ENCODE measurements at regions not wholly inside any gene's neighbourhood (a gene's known extent, or its start where the extent isn't known, plus 50 kb on each side); places are given as distances from the start of the nearest gene placed in this dataset.
A peak's percentile ranks its signal among the peaks of the same experiment; 100 is the strongest.

DNA sequence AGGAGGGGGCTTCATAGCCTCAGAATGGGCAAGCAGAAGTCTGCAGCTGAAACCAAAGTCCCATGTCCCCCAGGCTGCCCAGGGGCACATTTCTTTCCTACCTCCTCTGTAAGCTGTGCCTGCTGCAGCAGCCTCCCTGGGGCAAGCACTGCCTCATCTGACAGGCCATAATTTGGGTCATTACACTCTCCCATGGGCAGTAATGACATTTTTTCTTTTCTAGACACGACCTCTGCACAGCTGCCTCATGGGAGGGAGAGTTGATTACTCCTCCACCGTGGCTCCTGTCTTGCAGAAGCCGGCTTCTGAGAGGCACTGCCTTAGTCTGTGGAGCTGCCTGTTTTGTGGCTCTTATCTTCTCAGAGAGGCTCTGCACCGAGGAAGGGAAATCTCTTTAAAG lies 268.9 kb downstream of the TDRD15 start:
- no peaks in the 10 kb centered on the region for H3K27me3 ChIP-seq
- H3K27ac ChIP-seq = no peak overlapping the region
- TF ChIP-seq CTCF (IDR thresholded peaks at IDR 0.05) (no peak), POLR2A (IDR thresholded peaks at IDR 0.05) (no peak)
- DNase-seq = no peak
- no peak overlapping the region for H3K4me3 ChIP-seq
- H3K4me1 ChIP-seq = no peaks in the 10 kb centered on the region
- H3K9me3 ChIP-seq = no peaks in the 10 kb centered on the region
- 38 to 39% methylated on average over 4 of the region's 4 CpGs for WGBS, 2 donors
- intact Hi-C loops (cut with DNase I; ENCODE audit: low total_unique reads) = no loop called here
- no peaks in the 10 kb centered on the region for H3K36me3 ChIP-seq (ENCODE audit: low read depth, missing control alignments)

- no peaks in the 10 kb centered on the region for H3K4me1 ChIP-seq
- 76 to 88% methylated on average over 5 of the region's 5 CpGs for WGBS, 2 donors
- intact Hi-C loops (cut with DNase I; ENCODE audit: low total_unique reads) = no loop called here
Observed at GRCh38 chr2:21393173-21393572, 269.4 kb downstream of the TDRD15 start.

DNA sequence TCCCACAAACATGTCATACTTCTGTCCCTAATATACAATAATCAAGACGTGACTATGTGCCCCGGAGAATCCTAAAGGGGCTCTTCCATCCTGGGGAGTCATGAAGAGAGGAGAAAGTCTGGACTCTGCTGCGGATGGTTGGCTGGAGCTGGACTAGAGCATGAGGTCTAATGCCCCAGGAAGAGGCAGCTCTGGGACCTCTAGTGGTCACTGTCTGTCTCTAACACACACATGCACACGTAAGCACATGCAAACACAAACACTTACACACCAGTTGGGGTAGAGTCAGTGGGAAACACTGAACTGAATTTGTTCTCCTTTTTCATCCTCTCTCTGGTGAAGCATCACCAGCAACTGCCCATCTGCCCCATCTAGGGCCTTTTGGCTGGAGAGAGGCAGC lies 271.6 kb downstream of the TDRD15 start:
- no peaks in the 10 kb centered on the region for H3K36me3 ChIP-seq (ENCODE audit: low read depth, missing control alignments)
- DNase-seq = peak; percentile 25
- no peak overlapping the region for H3K27ac ChIP-seq
- no peak overlapping the region for H3K4me3 ChIP-seq
- 84 to 96% methylated on average over 4 of the region's 4 CpGs for WGBS, 2 donors
- TF ChIP-seq POLR2A (IDR thresholded peaks at IDR 0.05) = no peak
- TF ChIP-seq CTCF (IDR thresholded peaks at IDR 0.05) = peak in 2 of 3 experiments; percentile 13 to 17
- H3K27me3 ChIP-seq = no peaks in the 10 kb centered on the region
- no peaks in the 10 kb centered on the region for H3K9me3 ChIP-seq
- H3K4me1 ChIP-seq = no peaks in the 10 kb centered on the region
- intact Hi-C loops (cut with DNase I; ENCODE audit: low total_unique reads) = no loop called here

More at GRCh38 chr2:21393173-21393572, 269.4 kb downstream of the TDRD15 start:
- no peak for DNase-seq
- Histone ChIP-seq H3K4me3 (no peak overlapping the region), H3K27ac (no peak overlapping the region), H3K9me3 (no peaks in the 10 kb centered on the region), H3K36me3 (ENCODE audit: low read depth, missing control alignments) (no peaks in the 10 kb centered on the region), H3K27me3 (no peaks in the 10 kb centered on the region)
- TF ChIP-seq POLR2A (IDR thresholded peaks at IDR 0.05) (no peak), CTCF (IDR thresholded peaks at IDR 0.05) (no peak)

DNA sequence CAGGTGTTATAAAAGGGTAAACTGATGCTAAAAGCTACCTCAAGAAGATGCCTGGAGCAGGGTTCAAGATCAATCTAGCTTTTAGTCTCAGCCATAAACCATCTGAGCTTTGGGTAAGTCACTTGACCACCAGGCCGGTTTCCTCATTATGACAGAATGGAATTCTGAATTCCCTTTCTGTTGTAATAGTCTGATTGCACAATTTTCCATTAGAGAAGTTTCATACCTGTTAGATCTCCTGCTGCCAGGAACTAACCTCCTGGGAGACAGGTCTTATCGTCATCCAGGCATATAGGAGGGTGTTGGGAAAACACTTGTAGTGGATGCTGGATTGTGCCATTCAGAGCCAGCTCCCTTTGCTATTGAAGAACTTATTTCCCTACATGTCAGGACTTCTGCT lies 272.5 kb downstream of the TDRD15 start:
- H3K4me1 ChIP-seq = no peaks in the 10 kb centered on the region
- DNase-seq = no peak
- no peak overlapping the region for H3K4me3 ChIP-seq
- TF ChIP-seq POLR2A (IDR thresholded peaks at IDR 0.05) (no peak), CTCF (IDR thresholded peaks at IDR 0.05) (no peak)
- H3K27ac ChIP-seq = no peak overlapping the region
- intact Hi-C loops (cut with DNase I; ENCODE audit: low total_unique reads) = no loop called here
- WGBS, 2 donors = 94 to 100% methylated on average over 2 of the region's 2 CpGs
- H3K36me3 ChIP-seq (ENCODE audit: low read depth, missing control alignments) = no peaks in the 10 kb centered on the region
- H3K27me3 ChIP-seq = no peaks in the 10 kb centered on the region
- H3K9me3 ChIP-seq = no peaks in the 10 kb centered on the region

GRCh38 chr2:21401022-21401698 lies 277.4 kb downstream of the TDRD15 start:
- WGBS, 2 donors = 78 to 95% methylated on average over 4 of the region's 4 CpGs
- H3K4me3 ChIP-seq = no peak overlapping the region
- intact Hi-C loops (cut with DNase I; ENCODE audit: low total_unique reads) = no loop called here
- H3K4me1 ChIP-seq = no peaks in the 10 kb centered on the region
- no peak overlapping the region for H3K27ac ChIP-seq
- H3K36me3 ChIP-seq (ENCODE audit: low read depth, missing control alignments) = no peaks in the 10 kb centered on the region
- no peaks in the 10 kb centered on the region for H3K9me3 ChIP-seq
- no peak for TF ChIP-seq CTCF (IDR thresholded peaks at IDR 0.05)
- TF ChIP-seq POLR2A (IDR thresholded peaks at IDR 0.05) = no peak
- no peaks in the 10 kb centered on the region for H3K27me3 ChIP-seq
- DNase-seq = no peak

Data from testis (tissue), 2 donors.